ENCODE measurements at regions not wholly inside any gene's neighbourhood (a gene's known extent, or its start where the extent isn't known, plus 50 kb on each side); places are given as distances from the start of the nearest gene placed in this dataset.

DNA sequence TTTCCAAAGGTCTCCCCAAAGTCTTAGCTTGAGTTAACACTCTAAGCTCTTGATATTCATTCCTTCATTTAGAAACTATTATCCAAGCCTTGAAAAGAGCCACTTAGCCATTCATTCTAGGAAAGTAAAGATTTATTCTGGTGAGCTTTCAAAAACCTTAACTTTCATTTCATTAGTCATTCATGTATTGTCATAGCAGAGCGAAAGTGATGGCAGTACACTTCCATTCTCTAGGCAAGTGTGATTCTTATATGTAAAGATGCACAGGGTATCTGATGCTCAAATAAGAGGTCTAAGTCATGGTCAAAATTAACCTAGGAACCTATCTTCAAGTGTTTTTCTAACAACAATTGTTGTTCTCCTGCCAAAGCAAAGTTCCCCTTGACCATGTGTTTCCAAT is 553.0 kb upstream of the FANCL start:
- Mint-ChIP-seq H3K27me3 (ENCODE audit: unreplicated experiment) (no peaks in the 10 kb centered on the region), H3K27ac (ENCODE audit: unreplicated experiment) (no peak overlapping the region), H3K9me3 (ENCODE audit: unreplicated experiment) (no peaks in the 10 kb centered on the region), H3K36me3 (ENCODE audit: low read depth, unreplicated experiment) (no peaks in the 10 kb centered on the region), H3K4me3 (ENCODE audit: unreplicated experiment) (no peak overlapping the region), H3K4me1 (ENCODE audit: unreplicated experiment) (no peaks in the 10 kb centered on the region)
- no peak for DNase-seq (ENCODE audit: low spot score)
- TF ChIP-seq, protein P1, sequence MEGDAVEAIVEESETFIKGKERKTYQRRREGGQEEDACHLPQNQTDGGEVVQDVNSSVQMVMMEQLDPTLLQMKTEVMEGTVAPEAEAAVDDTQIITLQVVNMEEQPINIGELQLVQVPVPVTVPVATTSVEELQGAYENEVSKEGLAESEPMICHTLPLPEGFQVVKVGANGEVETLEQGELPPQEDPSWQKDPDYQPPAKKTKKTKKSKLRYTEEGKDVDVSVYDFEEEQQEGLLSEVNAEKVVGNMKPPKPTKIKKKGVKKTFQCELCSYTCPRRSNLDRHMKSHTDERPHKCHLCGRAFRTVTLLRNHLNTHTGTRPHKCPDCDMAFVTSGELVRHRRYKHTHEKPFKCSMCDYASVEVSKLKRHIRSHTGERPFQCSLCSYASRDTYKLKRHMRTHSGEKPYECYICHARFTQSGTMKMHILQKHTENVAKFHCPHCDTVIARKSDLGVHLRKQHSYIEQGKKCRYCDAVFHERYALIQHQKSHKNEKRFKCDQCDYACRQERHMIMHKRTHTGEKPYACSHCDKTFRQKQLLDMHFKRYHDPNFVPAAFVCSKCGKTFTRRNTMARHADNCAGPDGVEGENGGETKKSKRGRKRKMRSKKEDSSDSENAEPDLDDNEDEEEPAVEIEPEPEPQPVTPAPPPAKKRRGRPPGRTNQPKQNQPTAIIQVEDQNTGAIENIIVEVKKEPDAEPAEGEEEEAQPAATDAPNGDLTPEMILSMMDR (IDR thresholded peaks at IDR 0.05; ENCODE audit: unreplicated experiment) = no peak

DNA sequence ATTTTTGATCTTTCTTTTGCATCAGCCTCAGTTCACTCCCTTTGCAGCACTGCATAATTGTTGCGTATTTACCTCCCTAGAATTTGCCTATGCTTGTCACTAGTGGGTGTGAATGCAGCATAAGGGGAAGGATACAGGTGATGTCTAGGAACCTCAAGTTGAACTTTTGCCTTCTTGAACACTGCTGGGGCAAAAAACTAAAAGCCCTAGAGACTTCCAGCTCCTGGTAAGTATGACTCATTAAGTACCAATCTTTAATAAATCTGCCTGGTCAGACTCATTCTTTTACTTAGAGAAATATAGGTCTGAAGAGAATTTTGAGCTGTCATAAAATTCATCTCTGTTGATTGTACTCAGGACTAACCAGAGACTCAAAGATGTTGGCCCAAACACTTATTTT is 547.3 kb upstream of the FANCL start:
- Mint-ChIP-seq H3K27ac (ENCODE audit: unreplicated experiment) (no peak overlapping the region), H3K4me1 (ENCODE audit: unreplicated experiment) (no peaks in the 10 kb centered on the region), H3K9me3 (ENCODE audit: unreplicated experiment) (no peaks in the 10 kb centered on the region)

DNA sequence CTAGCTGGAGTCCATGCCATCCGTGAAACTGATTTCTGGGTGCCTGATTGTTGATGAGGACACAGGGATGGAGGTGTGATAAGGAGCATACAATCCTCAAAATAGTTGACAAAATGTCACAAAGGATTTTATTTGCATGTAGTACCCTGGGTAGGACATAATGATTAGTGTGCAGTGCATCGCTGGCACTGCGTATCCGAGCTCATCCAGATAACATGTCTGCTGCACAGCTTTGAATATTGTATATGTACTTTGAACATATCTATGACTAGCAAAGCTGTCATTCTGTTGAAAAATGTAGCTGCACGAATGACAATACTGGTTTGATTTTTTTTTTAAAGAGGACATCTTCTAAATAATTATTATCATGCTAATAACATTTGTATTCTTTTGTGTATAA is 529.7 kb upstream of the FANCL start:
- no peaks in the 10 kb centered on the region for H3K27me3 Mint-ChIP-seq (ENCODE audit: unreplicated experiment)
- no peaks in the 10 kb centered on the region for H3K9me3 Mint-ChIP-seq (ENCODE audit: unreplicated experiment)
- H3K36me3 Mint-ChIP-seq (ENCODE audit: low read depth, unreplicated experiment) = no peaks in the 10 kb centered on the region
- H3K4me3 Mint-ChIP-seq (ENCODE audit: unreplicated experiment) = no peak overlapping the region
- H3K27ac Mint-ChIP-seq (ENCODE audit: unreplicated experiment) = no peak overlapping the region
- H3K4me1 Mint-ChIP-seq (ENCODE audit: unreplicated experiment) = peaks cover 4% of the 10 kb centered on the region
- TF ChIP-seq, protein P1 (IDR thresholded peaks at IDR 0.05; ENCODE audit: unreplicated experiment) = no peak
- DNase-seq (ENCODE audit: low spot score) = no peak

More for the DNA sequence above, 547.3 kb upstream of the FANCL start:
- TF ChIP-seq, protein P1 (IDR thresholded peaks at IDR 0.05; ENCODE audit: unreplicated experiment) = no peak
- Mint-ChIP-seq H3K27me3 (ENCODE audit: unreplicated experiment) (no peaks in the 10 kb centered on the region), H3K36me3 (ENCODE audit: low read depth, unreplicated experiment) (no peaks in the 10 kb centered on the region), H3K4me3 (ENCODE audit: unreplicated experiment) (no peak overlapping the region)
- DNase-seq (ENCODE audit: low spot score) = no peak

DNA sequence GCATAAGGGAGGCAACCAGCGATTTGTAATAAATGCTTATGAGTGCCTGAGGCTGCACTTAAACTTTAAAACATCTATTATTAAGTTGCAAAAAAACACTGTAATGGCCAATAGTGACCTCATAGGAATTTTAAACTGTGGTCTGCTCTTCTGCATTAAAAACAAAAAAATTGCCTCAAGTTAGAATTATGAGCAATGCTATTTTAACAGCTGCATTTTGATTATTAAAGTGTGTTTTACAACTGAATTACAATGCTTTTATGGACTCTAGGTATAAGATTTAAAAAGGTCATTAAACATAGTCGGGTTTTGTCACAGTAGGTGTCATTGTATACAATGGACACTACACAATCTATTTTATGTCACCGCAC is 528.7 kb upstream of the FANCL start:
- no peaks in the 10 kb centered on the region for H3K27me3 Mint-ChIP-seq (ENCODE audit: unreplicated experiment)
- TF ChIP-seq, protein P1 (IDR thresholded peaks at IDR 0.05; ENCODE audit: unreplicated experiment) = no peak
- peaks cover 10% of the 10 kb centered on the region for H3K4me1 Mint-ChIP-seq (ENCODE audit: unreplicated experiment)
- H3K27ac Mint-ChIP-seq (ENCODE audit: unreplicated experiment) = no peak overlapping the region
- DNase-seq (ENCODE audit: low spot score) = no peak
- H3K9me3 Mint-ChIP-seq (ENCODE audit: unreplicated experiment) = no peaks in the 10 kb centered on the region
- H3K36me3 Mint-ChIP-seq (ENCODE audit: low read depth, unreplicated experiment) = no peaks in the 10 kb centered on the region
- H3K4me3 Mint-ChIP-seq (ENCODE audit: unreplicated experiment) = no peak overlapping the region

DNA sequence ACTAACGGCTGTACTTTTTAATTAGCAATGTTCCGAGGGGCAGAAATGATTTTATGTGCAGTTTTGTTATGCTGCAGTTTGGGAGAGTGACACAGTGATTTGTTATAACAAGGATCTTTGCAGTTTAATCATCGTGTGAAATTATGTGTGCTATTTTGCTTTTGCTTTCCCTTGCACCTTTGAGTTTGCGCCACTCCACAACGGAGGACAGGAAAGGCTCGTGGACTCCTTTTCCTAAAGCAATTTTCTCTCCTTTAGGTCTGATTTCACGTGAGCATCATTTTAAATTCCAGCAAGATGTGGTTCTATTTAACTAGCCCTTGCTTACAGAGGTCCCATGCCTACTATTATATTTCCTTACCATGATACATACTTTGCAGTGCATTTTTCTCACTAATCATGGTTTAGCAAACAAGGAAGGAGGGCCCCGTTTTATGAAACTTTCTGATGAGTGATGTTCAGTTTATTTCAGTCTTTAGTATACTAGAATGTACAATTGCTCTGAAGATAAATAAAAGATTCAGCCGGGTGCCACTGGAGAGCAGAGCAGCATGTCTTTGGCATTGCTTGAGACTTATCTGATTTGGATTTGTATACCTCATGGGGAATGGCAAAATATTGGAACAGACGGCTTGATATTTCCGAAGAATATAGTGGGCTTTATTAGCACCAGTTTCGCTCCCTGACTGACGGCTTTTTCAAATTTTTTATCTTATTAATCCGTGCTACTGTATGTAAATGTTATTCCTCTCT is 528.2 kb upstream of the FANCL start:
- no peak for DNase-seq (ENCODE audit: low spot score)
- Mint-ChIP-seq H3K36me3 (ENCODE audit: low read depth, unreplicated experiment) (no peaks in the 10 kb centered on the region), H3K4me1 (ENCODE audit: unreplicated experiment) (peaks cover 15% of the 10 kb centered on the region), H3K4me3 (ENCODE audit: unreplicated experiment) (no peak overlapping the region), H3K27ac (ENCODE audit: unreplicated experiment) (no peak overlapping the region), H3K27me3 (ENCODE audit: unreplicated experiment) (no peaks in the 10 kb centered on the region), H3K9me3 (ENCODE audit: unreplicated experiment) (no peaks in the 10 kb centered on the region)
- TF ChIP-seq, protein P1 (IDR thresholded peaks at IDR 0.05; ENCODE audit: unreplicated experiment) = no peak
